Sigmoid colon (tissue), 6 donors: ENCODE measurements at regions not wholly inside any gene's neighbourhood (a gene's known extent, or its start where the extent isn't known, plus 50 kb on each side); places are given as distances from the start of the nearest gene placed in this dataset.

Experiments used
- DNase-seq: peaks from one replicate; pipeline ENCODE4 v3.0.0-alpha.2; 2019
- H3K27ac ChIP-seq, 4 donors: fragments of 200-600 bp; sonication (generic); one replicate each; pipeline ENCODE4 v1.5.1; 2016 to 2019; ENCODE audit warnings: mild to moderate bottlenecking in 1 of 4
- H3K27me3 ChIP-seq, 3 donors: fragments of 200-600 bp; sonication (generic); one replicate each; pipeline ENCODE4 v1.5.1; 2019; ENCODE audit warnings: mild to moderate bottlenecking in 1 of 3
- H3K36me3 ChIP-seq, 4 donors: fragments of 200-600 bp; sonication (generic); one replicate each; pipeline ENCODE4 v1.5.1; 2016 to 2019
- H3K4me1 ChIP-seq, 4 donors: fragments of 200-600 bp; sonication (generic); one replicate each; pipeline ENCODE4 v1.5.1; 2017 to 2019
- H3K4me3 ChIP-seq, 4 donors: fragments of 200-600 bp; sonication (generic); one replicate each; pipeline ENCODE4 v1.5.1; 2017 to 2019; ENCODE audit warnings: mild to moderate bottlenecking in 2 of 4, moderate library complexity in 1 of 4
- H3K9me3 ChIP-seq, 4 donors: fragments of 200-600 bp in 3 of 4; sonication (generic) in 3 of 4; one replicate each; pipeline versions ENCODE4 v1.5.1 to v1.6.1; 2013 to 2019
- CTCF ChIP-seq, 4 experiments: fragments of 450-650 bp in 3 of 4; fragments of 200-600 bp in 1 of 4; IDR thresholded peaks; one replicate each; pipeline ENCODE4 v1.5.1; 2016 to 2019; ENCODE audit warnings: antibody characterized with exemption in 4 of 4, mild to moderate bottlenecking in 3 of 4, moderate library complexity in 2 of 4
- EP300 ChIP-seq, 4 donors: sonication (generic); formaldehyde crosslinking; IDR thresholded peaks; one replicate each; pipeline ENCODE4 v1.6.1; 2017; ENCODE audit warnings: antibody characterized with exemption in 4 of 4
- POLR2A ChIP-seq, 2 donors: fragments of 450-650 bp; IDR thresholded peaks; one replicate each; pipeline ENCODE4 v1.6.1; 2016; ENCODE audit warnings: antibody characterized with exemption in 2 of 2, mild to moderate bottlenecking in 2 of 2, moderate library complexity in 2 of 2
- POLR2AphosphoS5 ChIP-seq, 4 donors: sonication (generic); formaldehyde crosslinking; IDR thresholded peaks; one replicate each; pipeline ENCODE4 v1.6.1; 2017; ENCODE audit warnings: antibody characterized with exemption in 4 of 4
- WGBS, 2 donors: extraction: QIAGEN DNeasy Blood & Tissue Kit; methylation state at CpG; one replicate each; pipeline ENCODE4 v1.1.7; 2013; 5-methylcytosine and 5-hydroxymethylcytosine counted together
- intact Hi-C: fragments of 100-400 bp; cut with DNase I; formaldehyde crosslinking; loops from one replicate; pipeline ENCODE4 v1.15.1; 2023
- donor health status: healthy with polysubstance abuse.
- donor health status: healthy.

- H3K27ac ChIP-seq: no peak overlapping the region
- H3K4me1 ChIP-seq: peaks cover 0 to 14% (median 7%) of the 10 kb centered on the region in 4 donors
- H3K9me3 ChIP-seq: no peaks in the 10 kb centered on the region
- no peak for TF ChIP-seq EP300 (IDR thresholded peaks at IDR 0.05)
- no peak for TF ChIP-seq POLR2AphosphoS5 (IDR thresholded peaks at IDR 0.05)
- no peak for TF ChIP-seq CTCF (IDR thresholded peaks at IDR 0.05)
- no peak for TF ChIP-seq POLR2A (IDR thresholded peaks at IDR 0.05)
- no peak for DNase-seq
- whole genome bisulfite sequencing, 2 donors: 34 to 73% methylated on average over 13 of the region's 13 CpGs
- no peak overlapping the region for H3K4me3 ChIP-seq
- intact Hi-C loops: no loop called here
- H3K36me3 ChIP-seq: no peaks in the 10 kb centered on the region
- H3K27me3 ChIP-seq: no peaks in the 10 kb centered on the region
Measured at GRCh38 chr16:85250147-85250463, 137.8 kb upstream of the CIBAR2 start.

GRCh38 chr16:85250609-85251223 is 138.4 kb upstream of the CIBAR2 start:
- H3K36me3 ChIP-seq: no peaks in the 10 kb centered on the region
- DNase-seq: no peak
- peaks cover 0 to 8% (median 2%) of the 10 kb centered on the region in 4 donors for H3K4me1 ChIP-seq
- H3K9me3 ChIP-seq: no peaks in the 10 kb centered on the region
- intact Hi-C loops: no loop called here
- TF ChIP-seq POLR2AphosphoS5 (IDR thresholded peaks at IDR 0.05) (no peak), EP300 (IDR thresholded peaks at IDR 0.05) (no peak), CTCF (IDR thresholded peaks at IDR 0.05) (no peak), POLR2A (IDR thresholded peaks at IDR 0.05) (no peak)
- no peak overlapping the region for H3K4me3 ChIP-seq
- 85 to 90% methylated on average over 14 of the region's 14 CpGs for WGBS, 2 donors
- H3K27me3 ChIP-seq: no peaks in the 10 kb centered on the region
- H3K27ac ChIP-seq: no peak overlapping the region

GRCh38 chr16:85251225-85251760 is 139.0 kb upstream of the CIBAR2 start:
- no peaks in the 10 kb centered on the region for H3K36me3 ChIP-seq
- no peaks in the 10 kb centered on the region for H3K27me3 ChIP-seq
- intact Hi-C loops: no loop called here
- H3K27ac ChIP-seq: no peak overlapping the region
- 92 to 95% methylated on average over 21 of the region's 21 CpGs for WGBS, 2 donors
- no peak overlapping the region for H3K4me3 ChIP-seq
- no peaks in the 10 kb centered on the region for H3K9me3 ChIP-seq
- no peak for TF ChIP-seq POLR2AphosphoS5 (IDR thresholded peaks at IDR 0.05)
- TF ChIP-seq EP300 (IDR thresholded peaks at IDR 0.05): no peak
- TF ChIP-seq POLR2A (IDR thresholded peaks at IDR 0.05): no peak
- TF ChIP-seq CTCF (IDR thresholded peaks at IDR 0.05): no peak
- peaks cover 0 to 6% (median 0%) of the 10 kb centered on the region in 4 donors for H3K4me1 ChIP-seq
- DNase-seq: no peak

GRCh38 chr16:85252014-85252413 is 139.7 kb upstream of the CIBAR2 start:
- no peak overlapping the region for H3K4me3 ChIP-seq
- TF ChIP-seq EP300 (IDR thresholded peaks at IDR 0.05): no peak
- no peak for TF ChIP-seq POLR2AphosphoS5 (IDR thresholded peaks at IDR 0.05)
- no peak for TF ChIP-seq POLR2A (IDR thresholded peaks at IDR 0.05)
- TF ChIP-seq CTCF (IDR thresholded peaks at IDR 0.05): no peak
- H3K27ac ChIP-seq: no peak overlapping the region
- intact Hi-C loops: no loop called here
- peaks cover 0 to 6% (median 0%) of the 10 kb centered on the region in 4 donors for H3K4me1 ChIP-seq
- no peaks in the 10 kb centered on the region for H3K9me3 ChIP-seq
- H3K36me3 ChIP-seq: no peaks in the 10 kb centered on the region
- no peaks in the 10 kb centered on the region for H3K27me3 ChIP-seq
- 84 to 93% methylated on average over 14 of the region's 14 CpGs for WGBS, 2 donors
- DNase-seq: no peak

GRCh38 chr16:85252461-85252860 is 140.2 kb upstream of the CIBAR2 start:
- 61 to 82% methylated on average over 9 of the region's 9 CpGs for whole genome bisulfite sequencing, 2 donors
- no peak for TF ChIP-seq POLR2A (IDR thresholded peaks at IDR 0.05)
- no peak for TF ChIP-seq EP300 (IDR thresholded peaks at IDR 0.05)
- TF ChIP-seq CTCF (IDR thresholded peaks at IDR 0.05): no peak
- no peak for TF ChIP-seq POLR2AphosphoS5 (IDR thresholded peaks at IDR 0.05)
- no peaks in the 10 kb centered on the region for H3K27me3 ChIP-seq
- no peak for DNase-seq
- H3K4me1 ChIP-seq: peaks cover 0 to 6% (median 0%) of the 10 kb centered on the region in 4 donors
- intact Hi-C loops: no loop called here
- no peak overlapping the region for H3K27ac ChIP-seq
- H3K36me3 ChIP-seq: no peaks in the 10 kb centered on the region
- no peak overlapping the region for H3K4me3 ChIP-seq
- H3K9me3 ChIP-seq: no peaks in the 10 kb centered on the region
